MM.1S (cell line): ENCODE measurements at regions not wholly inside any gene's neighbourhood (a gene's known extent, or its start where the extent isn't known, plus 50 kb on each side); places are given as distances from the start of the nearest gene placed in this dataset.

Experiments
- DNase-seq: peaks from one replicate; pipeline ENCODE4 v3.0.0-alpha.2; 2015
- H2AFZ ChIP-seq: fragments of 300-600 bp; sonication (generic); 2 replicates; pipeline ENCODE4 v1.6.0; 2016; ENCODE audit warnings: antibody characterized with exemption, low read length
- H3F3A ChIP-seq: fragments of 300-600 bp; sonication (generic); 2 replicates; pipeline ENCODE4 v1.6.1; 2016; ENCODE audit warnings: mild to moderate bottlenecking, antibody characterized with exemption, low read length, moderate library complexity, mixed read lengths; ENCODE audit not compliant: insufficient read depth
- H3K27ac ChIP-seq: fragments of 300-600 bp; sonication (generic); 2 replicates; pipeline ENCODE4 v1.5.1; 2016; ENCODE audit warnings: mild to moderate bottlenecking, low read length
- H3K27me3 ChIP-seq: fragments of 300-600 bp; sonication (generic); replicated peaks from 2 replicates; pipeline ENCODE4 v1.6.0; 2016; ENCODE audit warnings: low read length; ENCODE audit not compliant: insufficient read depth
- H3K36me3 ChIP-seq: fragments of 300-600 bp; sonication (generic); replicated peaks from 2 replicates; pipeline ENCODE4 v1.6.1; 2016; ENCODE audit warnings: mild to moderate bottlenecking, low read length, mixed read lengths; ENCODE audit not compliant: insufficient read depth
- H3K4me1 ChIP-seq: fragments of 300-600 bp; sonication (generic); 2 replicates; pipeline ENCODE4 v1.6.1; 2016; ENCODE audit warnings: low read length, mixed read lengths
- H3K4me2 ChIP-seq: fragments of 300-600 bp; sonication (generic); 2 replicates; pipeline ENCODE4 v1.6.0; 2016; ENCODE audit warnings: low read depth, low read length
- H3K4me3 ChIP-seq: fragments of 300-600 bp; sonication (generic); 2 replicates; pipeline ENCODE4 v1.5.1; 2016; ENCODE audit warnings: low read length, mixed read lengths
- H3K79me2 ChIP-seq: fragments of 300-600 bp; sonication (generic); 2 replicates; pipeline ENCODE4 v1.6.1; 2016; ENCODE audit warnings: mixed run types, low read length, mixed read lengths
- H3K9ac ChIP-seq: fragments of 300-600 bp; sonication (generic); 2 replicates; pipeline ENCODE4 v1.6.1; 2016; ENCODE audit warnings: low read length, mixed read lengths
- H3K9me2 ChIP-seq: fragments of 300-600 bp; sonication (generic); replicated peaks from 2 replicates; pipeline ENCODE4 v1.6.1; 2016; ENCODE audit warnings: mild to moderate bottlenecking, low read length, mixed read lengths; ENCODE audit not compliant: insufficient read depth
- H3K9me3 ChIP-seq: fragments of 300-600 bp; sonication (generic); replicated peaks from 2 replicates; pipeline ENCODE4 v1.6.1; 2016; ENCODE audit warnings: mild to moderate bottlenecking, low read length, mixed read lengths; ENCODE audit not compliant: insufficient read depth
- H4K20me1 ChIP-seq: fragments of 300-600 bp; sonication (generic); 2 replicates; pipeline ENCODE4 v1.6.1; 2016; ENCODE audit warnings: mild to moderate bottlenecking, low read length, moderate library complexity, mixed read lengths; ENCODE audit not compliant: insufficient read depth
- EZH2 ChIP-seq: fragments of 300-600 bp; sonication (generic); optimal IDR thresholded peaks from 2 replicates; pipeline ENCODE3; 2017; ENCODE audit warnings: low read depth, mild to moderate bottlenecking, antibody characterized with exemption, low read length, mixed read lengths
- EZH2phosphoT487 ChIP-seq: fragments of 300-600 bp; sonication (generic); IDR thresholded peaks from 2 replicates; pipeline ENCODE4 v1.6.1; 2018; ENCODE audit warnings: antibody characterized with exemption, low read length
- TF ChIP-seq, protein P1 (sequence below): fragments of 300-600 bp; sonication (generic); IDR thresholded peaks from 2 replicates; pipeline ENCODE4 v1.5.1; 2016; ENCODE audit warnings: antibody characterized with exemption, low read length, mixed read lengths

DNA sequence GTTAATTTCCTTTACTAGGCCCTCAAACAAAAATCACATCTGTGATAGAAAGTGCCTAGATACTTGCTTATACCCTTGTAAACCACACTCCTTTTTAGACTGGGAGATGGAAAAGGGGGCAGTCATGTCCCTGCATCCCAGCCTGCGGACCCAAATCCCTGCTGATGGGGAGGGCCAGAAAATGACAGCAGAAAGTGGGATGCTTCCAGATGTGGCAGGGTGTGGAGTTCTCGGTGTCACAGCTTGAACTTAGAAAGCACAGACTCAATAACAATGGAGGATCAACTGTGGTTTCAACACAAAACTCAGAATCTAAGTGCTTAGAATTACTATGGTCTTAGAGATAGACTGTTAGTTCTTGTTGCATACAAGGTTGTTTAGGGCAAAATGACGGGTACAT, 95.6 kb upstream of the F3 start:
- no peak overlapping the region for H3K4me3 ChIP-seq
- no peak overlapping the region for H2AFZ ChIP-seq
- TF ChIP-seq, protein P1, sequence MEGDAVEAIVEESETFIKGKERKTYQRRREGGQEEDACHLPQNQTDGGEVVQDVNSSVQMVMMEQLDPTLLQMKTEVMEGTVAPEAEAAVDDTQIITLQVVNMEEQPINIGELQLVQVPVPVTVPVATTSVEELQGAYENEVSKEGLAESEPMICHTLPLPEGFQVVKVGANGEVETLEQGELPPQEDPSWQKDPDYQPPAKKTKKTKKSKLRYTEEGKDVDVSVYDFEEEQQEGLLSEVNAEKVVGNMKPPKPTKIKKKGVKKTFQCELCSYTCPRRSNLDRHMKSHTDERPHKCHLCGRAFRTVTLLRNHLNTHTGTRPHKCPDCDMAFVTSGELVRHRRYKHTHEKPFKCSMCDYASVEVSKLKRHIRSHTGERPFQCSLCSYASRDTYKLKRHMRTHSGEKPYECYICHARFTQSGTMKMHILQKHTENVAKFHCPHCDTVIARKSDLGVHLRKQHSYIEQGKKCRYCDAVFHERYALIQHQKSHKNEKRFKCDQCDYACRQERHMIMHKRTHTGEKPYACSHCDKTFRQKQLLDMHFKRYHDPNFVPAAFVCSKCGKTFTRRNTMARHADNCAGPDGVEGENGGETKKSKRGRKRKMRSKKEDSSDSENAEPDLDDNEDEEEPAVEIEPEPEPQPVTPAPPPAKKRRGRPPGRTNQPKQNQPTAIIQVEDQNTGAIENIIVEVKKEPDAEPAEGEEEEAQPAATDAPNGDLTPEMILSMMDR = no peak
- TF ChIP-seq EZH2 = no peak
- no peak for TF ChIP-seq EZH2phosphoT487
- no peaks in the 10 kb centered on the region for H3K4me1 ChIP-seq
- H3K79me2 ChIP-seq = no peaks in the 10 kb centered on the region
- H3K9ac ChIP-seq = no peak overlapping the region
- H3K27me3 ChIP-seq = no peaks in the 10 kb centered on the region
- DNase-seq = no peak
- no peak overlapping the region for H3K4me2 ChIP-seq
- no peaks in the 10 kb centered on the region for H3K36me3 ChIP-seq
- no peaks in the 10 kb centered on the region for H4K20me1 ChIP-seq
- H3K9me2 ChIP-seq = no peaks in the 10 kb centered on the region
- no peaks in the 10 kb centered on the region for H3F3A ChIP-seq
- H3K27ac ChIP-seq = no peak overlapping the region
- no peaks in the 10 kb centered on the region for H3K9me3 ChIP-seq

DNA sequence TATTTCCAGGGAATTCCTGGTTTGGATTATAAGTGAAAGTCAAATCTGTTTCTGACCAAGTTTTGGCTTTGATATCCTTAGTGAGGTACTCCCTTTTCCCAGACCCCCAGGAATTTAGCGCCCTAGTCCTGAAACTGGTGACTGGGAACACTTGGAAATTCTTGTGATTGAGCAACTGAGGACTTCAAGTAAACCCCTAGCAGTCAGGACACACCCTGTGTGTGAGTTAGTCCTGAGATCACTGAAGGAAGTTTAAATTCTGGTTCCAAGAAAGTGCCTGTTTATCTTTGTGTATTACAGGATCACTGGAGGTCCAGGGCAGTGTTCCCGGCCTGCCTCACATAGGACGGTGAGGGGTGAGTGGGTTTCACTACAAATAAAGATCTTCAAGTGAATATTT, 95.1 kb upstream of the F3 start:
- no peak for DNase-seq

DNA sequence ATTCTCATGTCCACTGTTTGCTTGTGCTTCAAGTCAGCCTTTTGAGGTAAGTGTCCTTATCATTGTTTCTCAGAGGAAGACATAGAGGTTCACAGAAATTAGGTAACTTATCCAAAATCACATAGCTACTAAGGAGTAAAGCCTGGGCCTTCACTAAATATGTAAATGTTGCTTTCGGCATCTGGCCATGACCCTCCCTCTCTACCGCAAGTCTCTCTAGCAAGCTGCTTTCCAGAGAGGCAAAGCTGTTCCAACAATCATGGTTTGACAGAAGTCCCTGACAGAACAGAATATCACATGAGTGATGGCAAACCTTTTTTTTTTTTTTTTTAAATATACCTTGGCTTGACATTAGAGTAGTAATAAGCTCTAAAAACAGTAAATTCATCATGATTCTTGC, 94.5 kb upstream of the F3 start:
- Histone ChIP-seq H3K27ac (no peak overlapping the region), H3K9me2 (no peaks in the 10 kb centered on the region), H3K9ac (no peak overlapping the region), H3K9me3 (no peaks in the 10 kb centered on the region), H3F3A (no peaks in the 10 kb centered on the region), H3K4me3 (no peak overlapping the region), H4K20me1 (no peaks in the 10 kb centered on the region), H3K4me1 (no peaks in the 10 kb centered on the region), H3K27me3 (no peaks in the 10 kb centered on the region), H3K36me3 (no peaks in the 10 kb centered on the region), H3K79me2 (no peaks in the 10 kb centered on the region), H2AFZ (no peak overlapping the region), H3K4me2 (no peak overlapping the region)
- no peak for DNase-seq
- TF ChIP-seq EZH2phosphoT487 = no peak
- no peak for TF ChIP-seq EZH2
- TF ChIP-seq, protein P1 = no peak

More for the DNA sequence above, 95.1 kb upstream of the F3 start:
- Histone ChIP-seq H3K4me1 (no peaks in the 10 kb centered on the region), H3K4me2 (no peak overlapping the region), H3K9ac (no peak overlapping the region), H3K27ac (no peak overlapping the region), H3K27me3 (no peaks in the 10 kb centered on the region), H3K79me2 (no peaks in the 10 kb centered on the region), H4K20me1 (no peaks in the 10 kb centered on the region), H3K36me3 (no peaks in the 10 kb centered on the region), H3K4me3 (no peak overlapping the region), H3F3A (no peaks in the 10 kb centered on the region), H3K9me3 (no peaks in the 10 kb centered on the region), H2AFZ (no peak overlapping the region), H3K9me2 (no peaks in the 10 kb centered on the region)
- TF ChIP-seq, protein P1 = no peak
- TF ChIP-seq EZH2 = no peak
- no peak for TF ChIP-seq EZH2phosphoT487
